Ishikawa (cell line): ENCODE measurements at regions not wholly inside any gene's neighbourhood (a gene's known extent, or its start where the extent isn't known, plus 50 kb on each side); places are given as distances from the start of the nearest gene placed in this dataset.

ENCODE experiments used
- CEBPB ChIP-seq: IDR thresholded peaks from 2 replicates; pipeline ENCODE4 v1.6.1; 2012
- EGR1 ChIP-seq: IDR thresholded peaks from 2 replicates; pipeline ENCODE4 v1.6.1; 2012
- EP300 ChIP-seq: IDR thresholded peaks from 2 replicates; pipeline ENCODE4 v1.6.1; 2012; ENCODE audit warnings: borderline replicate concordance
- MAX ChIP-seq: IDR thresholded peaks from 2 replicates; pipeline ENCODE4 v1.6.1; 2012
- RAD21 ChIP-seq: IDR thresholded peaks from 2 replicates; pipeline ENCODE4 v1.6.1; 2012; ENCODE audit warnings: low read depth
- TAF1 ChIP-seq: IDR thresholded peaks from 2 replicates; pipeline ENCODE4 v1.6.1; 2012; ENCODE audit warnings: low read depth, mild to moderate bottlenecking
- TCF12 ChIP-seq: IDR thresholded peaks from 2 replicates; pipeline ENCODE4 v1.6.1; 2012; ENCODE audit warnings: low read depth
- TEAD4 ChIP-seq: IDR thresholded peaks from 2 replicates; pipeline ENCODE4 v1.6.1; 2012
- YY1 ChIP-seq: IDR thresholded peaks from 2 replicates; pipeline ENCODE4 v1.6.1; 2012; ENCODE audit warnings: low read depth
- TF ChIP-seq, protein P1 (sequence below): IDR thresholded peaks from 2 replicates; pipeline ENCODE4 v1.6.1; 2012

DNA sequence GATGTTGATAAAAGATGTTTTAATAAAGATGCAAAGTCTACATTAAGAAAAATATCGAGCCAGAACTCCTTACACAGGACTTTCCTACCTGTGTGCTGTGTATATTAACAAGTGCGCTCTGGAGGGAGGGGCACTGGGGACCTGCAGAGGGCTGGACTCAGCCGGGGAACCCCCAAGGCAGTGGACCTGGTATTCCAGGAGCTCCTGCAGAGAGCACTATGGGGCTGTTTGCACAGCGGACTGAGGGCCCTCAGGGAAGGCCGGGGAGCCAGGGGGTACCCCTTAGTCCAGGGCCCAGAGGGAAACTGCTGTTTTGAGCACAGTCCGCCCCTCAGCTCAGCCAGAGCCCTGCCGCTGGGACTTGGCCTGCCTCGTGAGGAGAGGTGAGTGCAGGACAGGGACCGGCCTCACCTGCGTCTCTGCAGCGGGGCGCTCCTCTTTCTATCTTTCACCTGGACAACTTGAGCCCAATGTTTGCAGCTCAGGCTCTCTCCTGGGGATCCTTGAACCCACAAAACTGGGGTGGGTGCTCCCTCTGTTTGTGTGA lies 168.4 kb downstream of the ARL4C start:
- TF ChIP-seq MAX (no peak), TCF12 (no peak), TAF1 (no peak), CEBPB (no peak), YY1 (no peak), EP300 (no peak), TEAD4 (no peak), RAD21 (no peak), EGR1 (no peak)
- TF ChIP-seq, protein P1, sequence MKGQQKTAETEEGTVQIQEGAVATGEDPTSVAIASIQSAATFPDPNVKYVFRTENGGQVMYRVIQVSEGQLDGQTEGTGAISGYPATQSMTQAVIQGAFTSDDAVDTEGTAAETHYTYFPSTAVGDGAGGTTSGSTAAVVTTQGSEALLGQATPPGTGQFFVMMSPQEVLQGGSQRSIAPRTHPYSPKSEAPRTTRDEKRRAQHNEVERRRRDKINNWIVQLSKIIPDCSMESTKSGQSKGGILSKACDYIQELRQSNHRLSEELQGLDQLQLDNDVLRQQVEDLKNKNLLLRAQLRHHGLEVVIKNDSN = no peak
